Loucy (cell line): ENCODE measurements at regions not wholly inside any gene's neighbourhood (a gene's known extent, or its start where the extent isn't known, plus 50 kb on each side); places are given as distances from the start of the nearest gene placed in this dataset.

Experiments
- H2AFZ ChIP-seq: fragments of 200-600 bp; sonication (generic); 2 replicates; pipeline ENCODE4 v1.6.0; 2016; ENCODE audit warnings: antibody characterized with exemption, mild to moderate bottlenecking, low read length, moderate library complexity
- H3F3A ChIP-seq: fragments of 200-600 bp; 2 replicates; pipeline ENCODE4 v1.6.0; 2016; ENCODE audit warnings: antibody characterized with exemption, low read depth, mild to moderate bottlenecking
- H3K27me3 ChIP-seq: fragments of 200-600 bp; sonication (generic); 2 replicates; pipeline ENCODE4 v1.6.1; 2014; ENCODE audit warnings: low read length, mild to moderate bottlenecking; ENCODE audit not compliant: insufficient read depth, poor library complexity, severe bottlenecking
- H3K36me3 ChIP-seq: fragments of 200-600 bp; sonication (generic); 2 replicates; pipeline ENCODE4 v1.6.1; 2016; ENCODE audit warnings: low read length; ENCODE audit not compliant: insufficient read depth
- H3K4me1 ChIP-seq: fragments of 200-600 bp; sonication (generic); 2 replicates; pipeline ENCODE4 v1.5.1; 2014; ENCODE audit warnings: low read length, mild to moderate bottlenecking; ENCODE audit not compliant: insufficient read depth, poor library complexity, severe bottlenecking
- H3K4me2 ChIP-seq: fragments of 200-600 bp; sonication (generic); 2 replicates; pipeline ENCODE4 v1.6.0; 2014; ENCODE audit warnings: antibody characterized with exemption, low read length, low read depth, mild to moderate bottlenecking; ENCODE audit not compliant: poor library complexity, severe bottlenecking
- H3K4me3 ChIP-seq: fragments of 200-600 bp; sonication (generic); 2 replicates; pipeline ENCODE4 v1.5.1; 2014; ENCODE audit warnings: low read length, mild to moderate bottlenecking, mixed read lengths; ENCODE audit not compliant: poor library complexity, severe bottlenecking
- H3K79me2 ChIP-seq: fragments of 200-600 bp; sonication (generic); 2 replicates; pipeline ENCODE4 v1.6.1; 2014; ENCODE audit warnings: low read length; ENCODE audit not compliant: insufficient read depth
- H3K9ac ChIP-seq: fragments of 200-600 bp; sonication (generic); 2 replicates; pipeline ENCODE4 v1.6.0; 2014; ENCODE audit warnings: mild to moderate bottlenecking, low read depth, low read length, moderate library complexity; ENCODE audit not compliant: poor library complexity, severe bottlenecking
- H3K9me2 ChIP-seq: fragments of 200-600 bp; sonication (generic); replicated peaks from 2 replicates; pipeline ENCODE4 v1.6.1; 2016; ENCODE audit warnings: low read depth, low read length, mixed read lengths
- H3K9me3 ChIP-seq: fragments of 200-600 bp; sonication (generic); 2 replicates; pipeline ENCODE4 v1.6.1; 2014; ENCODE audit warnings: mild to moderate bottlenecking, antibody characterized with exemption, low read length, low read depth; ENCODE audit not compliant: insufficient read depth
- H4K20me1 ChIP-seq: fragments of 200-600 bp; sonication (generic); 2 replicates; pipeline ENCODE4 v1.6.0; 2014; ENCODE audit warnings: antibody characterized with exemption, low read length, mild to moderate bottlenecking; ENCODE audit not compliant: insufficient read depth, poor library complexity, severe bottlenecking
- CTCF ChIP-seq: fragments of 200-600 bp; sonication (generic); conservative IDR thresholded peaks from 2 replicates; pipeline ENCODE4 v1.5.1; 2014; ENCODE audit warnings: mild to moderate bottlenecking, antibody characterized with exemption, low read length
- EZH2phosphoT487 ChIP-seq: fragments of 200-600 bp; IDR thresholded peaks from 2 replicates; pipeline ENCODE4 v1.6.1; 2018; ENCODE audit warnings: antibody characterized with exemption, mild to moderate bottlenecking, moderate library complexity, borderline replicate concordance

GRCh38 chr6:21496706-21497105 is 96.8 kb upstream of the SOX4 start:
- Histone ChIP-seq H2AFZ (no peak overlapping the region), H3K9me3 (no peaks in the 10 kb centered on the region), H3K79me2 (no peaks in the 10 kb centered on the region)

GRCh38 chr6:21500314-21501020 is 93.1 kb upstream of the SOX4 start:
- TF ChIP-seq EZH2phosphoT487 (no peak), CTCF (no peak)
- no peaks in the 10 kb centered on the region for H3K27me3 ChIP-seq
- no peaks in the 10 kb centered on the region for H3K36me3 ChIP-seq
- peaks cover 27% of the 10 kb centered on the region for H3K4me1 ChIP-seq
- H2AFZ ChIP-seq: no peak overlapping the region
- no peak overlapping the region for H3K9ac ChIP-seq
- H3K4me2 ChIP-seq: peak overlapping the region; percentile 32
- no peaks in the 10 kb centered on the region for H3K9me2 ChIP-seq
- H4K20me1 ChIP-seq: no peaks in the 10 kb centered on the region
- H3K4me3 ChIP-seq: no peak overlapping the region
- no peaks in the 10 kb centered on the region for H3K79me2 ChIP-seq
- no peaks in the 10 kb centered on the region for H3F3A ChIP-seq
- H3K9me3 ChIP-seq: no peaks in the 10 kb centered on the region

More at GRCh38 chr6:21496706-21497105, 96.8 kb upstream of the SOX4 start:
- Histone ChIP-seq H3K4me2 (no peak overlapping the region), H3K9me2 (no peaks in the 10 kb centered on the region), H4K20me1 (no peaks in the 10 kb centered on the region), H3K4me3 (no peak overlapping the region), H3K36me3 (no peaks in the 10 kb centered on the region), H3K27me3 (no peaks in the 10 kb centered on the region), H3F3A (no peaks in the 10 kb centered on the region), H3K4me1 (peaks cover 19% of the 10 kb centered on the region), H3K9ac (no peak overlapping the region)
- TF ChIP-seq CTCF (no peak), EZH2phosphoT487 (no peak)

DNA sequence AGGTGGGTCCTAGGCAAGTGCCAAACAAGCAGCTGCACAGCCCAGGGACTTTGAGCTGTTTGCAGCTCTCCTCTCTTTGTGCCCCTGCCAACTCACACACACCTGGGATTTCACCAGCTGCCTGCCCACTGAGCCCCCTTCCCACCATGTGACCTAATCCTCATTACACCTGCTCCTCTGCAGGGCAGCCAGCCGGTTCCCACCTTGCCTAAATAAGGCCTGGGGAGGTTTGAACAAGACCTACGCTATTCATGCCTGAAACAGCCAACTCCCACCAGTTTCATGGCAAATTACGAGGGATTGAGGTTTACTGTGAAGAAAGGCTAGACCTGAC is 92.6 kb upstream of the SOX4 start:
- no peak for TF ChIP-seq CTCF
- TF ChIP-seq EZH2phosphoT487: no peak
- Histone ChIP-seq H3K4me1 (peaks cover 27% of the 10 kb centered on the region), H3F3A (no peaks in the 10 kb centered on the region), H3K4me3 (no peak overlapping the region), H3K9ac (no peak overlapping the region), H3K36me3 (no peaks in the 10 kb centered on the region), H3K9me2 (no peaks in the 10 kb centered on the region), H4K20me1 (no peaks in the 10 kb centered on the region), H3K9me3 (no peaks in the 10 kb centered on the region), H3K27me3 (no peaks in the 10 kb centered on the region), H3K4me2 (peak overlapping the region; percentile 32), H3K79me2 (no peaks in the 10 kb centered on the region), H2AFZ (0 out of 2 replicates have a peak overlapping the region, but pooled peaks have one; percentile 43)
